ENCODE measurements at regions not wholly inside any gene's neighbourhood (a gene's known extent, or its start where the extent isn't known, plus 50 kb on each side); places are given as distances from the start of the nearest gene placed in this dataset.
A peak's percentile ranks its signal among the peaks of the same experiment; 100 is the strongest.

GRCh38 chr9:673966-674526, 167.5 kb upstream of the DMRT1 start:
- H3K36me3 ChIP-seq (ENCODE audit: control insufficient read depth in 3 of 3, insufficient read depth in 3 of 3, low read length in 3 of 3) = no peaks in the 10 kb centered on the region
- H3K9me3 ChIP-seq (ENCODE audit: control insufficient read depth in 3 of 3, low read length in 3 of 3) = no peaks in the 10 kb centered on the region
- no peak overlapping the region for H3K9ac ChIP-seq (ENCODE audit: low read depth in 1 of 3, low read length in 3 of 3)
- peaks cover 2 to 7% (median 3%) of the 10 kb centered on the region in 3 donors for H3K4me1 ChIP-seq (ENCODE audit: control insufficient read depth in 3 of 3, insufficient read depth in 3 of 3, low read length in 3 of 3)
- H3K27ac ChIP-seq (ENCODE audit: low read depth, low read length) = no peak overlapping the region
- no peaks in the 10 kb centered on the region for H3K27me3 ChIP-seq (ENCODE audit: control insufficient read depth in 3 of 3, insufficient read depth in 3 of 3, low read length in 3 of 3)
- H3K4me3 ChIP-seq (ENCODE audit: low read length in 3 of 3) = no peak overlapping the region

GRCh38 chr9:675697-676370, 165.7 kb upstream of the DMRT1 start:
- Histone ChIP-seq H3K27me3 (ENCODE audit: control insufficient read depth in 3 of 3, insufficient read depth in 3 of 3, low read length in 3 of 3) (no peaks in the 10 kb centered on the region), H3K36me3 (ENCODE audit: control insufficient read depth in 3 of 3, insufficient read depth in 3 of 3, low read length in 3 of 3) (no peaks in the 10 kb centered on the region), H3K27ac (ENCODE audit: low read depth, low read length) (no peak overlapping the region), H3K9ac (ENCODE audit: low read depth in 1 of 3, low read length in 3 of 3) (no peak overlapping the region), H3K9me3 (ENCODE audit: control insufficient read depth in 3 of 3, low read length in 3 of 3) (no peaks in the 10 kb centered on the region), H3K4me1 (ENCODE audit: control insufficient read depth in 3 of 3, insufficient read depth in 3 of 3, low read length in 3 of 3) (peaks cover 2 to 7% (median 3%) of the 10 kb centered on the region in 3 donors), H3K4me3 (ENCODE audit: low read length in 3 of 3) (no peak overlapping the region)

GRCh38 chr9:676780-677438, 164.6 kb upstream of the DMRT1 start:
- peak overlapping the region in 2 of 3 donors; percentile 69 to 80 for H3K9ac ChIP-seq (ENCODE audit: low read depth in 1 of 3, low read length in 3 of 3)
- H3K4me3 ChIP-seq (ENCODE audit: low read length in 3 of 3) = peak overlapping the region; percentile 49 to 77 (median 75)
- H3K9me3 ChIP-seq (ENCODE audit: control insufficient read depth in 3 of 3, low read length in 3 of 3) = no peaks in the 10 kb centered on the region
- no peaks in the 10 kb centered on the region for H3K27me3 ChIP-seq (ENCODE audit: control insufficient read depth in 3 of 3, insufficient read depth in 3 of 3, low read length in 3 of 3)
- H3K4me1 ChIP-seq (ENCODE audit: control insufficient read depth in 3 of 3, insufficient read depth in 3 of 3, low read length in 3 of 3) = peaks cover 2 to 7% (median 3%) of the 10 kb centered on the region in 3 donors
- no peak overlapping the region for H3K27ac ChIP-seq (ENCODE audit: low read depth, low read length)
- no peaks in the 10 kb centered on the region for H3K36me3 ChIP-seq (ENCODE audit: control insufficient read depth in 3 of 3, insufficient read depth in 3 of 3, low read length in 3 of 3)

- peaks cover 2 to 7% (median 3%) of the 10 kb centered on the region in 3 donors for H3K4me1 ChIP-seq (ENCODE audit: control insufficient read depth in 3 of 3, insufficient read depth in 3 of 3, low read length in 3 of 3)
- H3K4me3 ChIP-seq (ENCODE audit: low read length in 3 of 3) = peak overlapping the region; percentile 49 to 77 (median 75)
- peak overlapping the region; percentile 31 for H3K27ac ChIP-seq (ENCODE audit: low read depth, low read length)
- peak overlapping the region; percentile 66 to 80 (median 69) for H3K9ac ChIP-seq (ENCODE audit: low read depth in 1 of 3, low read length in 3 of 3)
- H3K36me3 ChIP-seq (ENCODE audit: control insufficient read depth in 3 of 3, insufficient read depth in 3 of 3, low read length in 3 of 3) = no peaks in the 10 kb centered on the region
- H3K9me3 ChIP-seq (ENCODE audit: control insufficient read depth in 3 of 3, low read length in 3 of 3) = no peaks in the 10 kb centered on the region
- no peaks in the 10 kb centered on the region for H3K27me3 ChIP-seq (ENCODE audit: control insufficient read depth in 3 of 3, insufficient read depth in 3 of 3, low read length in 3 of 3)
Measured at GRCh38 chr9:677461-678097, 163.9 kb upstream of the DMRT1 start.

- Histone ChIP-seq H3K4me3 (ENCODE audit: low read length in 3 of 3) (no peak overlapping the region), H3K9ac (ENCODE audit: low read depth in 1 of 3, low read length in 3 of 3) (no peak overlapping the region), H3K27me3 (ENCODE audit: control insufficient read depth in 3 of 3, insufficient read depth in 3 of 3, low read length in 3 of 3) (no peaks in the 10 kb centered on the region), H3K9me3 (ENCODE audit: control insufficient read depth in 3 of 3, low read length in 3 of 3) (no peaks in the 10 kb centered on the region), H3K27ac (ENCODE audit: low read depth, low read length) (no peak overlapping the region), H3K4me1 (ENCODE audit: control insufficient read depth in 3 of 3, insufficient read depth in 3 of 3, low read length in 3 of 3) (peaks cover 8 to 13% (median 8%) of the 10 kb centered on the region in 3 donors), H3K36me3 (ENCODE audit: control insufficient read depth in 3 of 3, insufficient read depth in 3 of 3, low read length in 3 of 3) (no peaks in the 10 kb centered on the region)
Measured at GRCh38 chr9:678897-679296, 162.6 kb upstream of the DMRT1 start.

- H3K27ac ChIP-seq (ENCODE audit: low read depth, low read length) = no peak overlapping the region
- peaks cover 11 to 18% (median 11%) of the 10 kb centered on the region in 3 donors for H3K4me1 ChIP-seq (ENCODE audit: control insufficient read depth in 3 of 3, insufficient read depth in 3 of 3, low read length in 3 of 3)
- H3K9me3 ChIP-seq (ENCODE audit: control insufficient read depth in 3 of 3, low read length in 3 of 3) = no peaks in the 10 kb centered on the region
- no peaks in the 10 kb centered on the region for H3K27me3 ChIP-seq (ENCODE audit: control insufficient read depth in 3 of 3, insufficient read depth in 3 of 3, low read length in 3 of 3)
- no peak overlapping the region for H3K4me3 ChIP-seq (ENCODE audit: low read length in 3 of 3)
- H3K36me3 ChIP-seq (ENCODE audit: control insufficient read depth in 3 of 3, insufficient read depth in 3 of 3, low read length in 3 of 3) = no peaks in the 10 kb centered on the region
- no peak overlapping the region for H3K9ac ChIP-seq (ENCODE audit: low read depth in 1 of 3, low read length in 3 of 3)
Measured at GRCh38 chr9:679462-679861, 162.0 kb upstream of the DMRT1 start.

- H3K9me3 ChIP-seq (ENCODE audit: control insufficient read depth in 3 of 3, low read length in 3 of 3) = no peaks in the 10 kb centered on the region
- no peak overlapping the region for H3K4me3 ChIP-seq (ENCODE audit: low read length in 3 of 3)
- H3K36me3 ChIP-seq (ENCODE audit: control insufficient read depth in 3 of 3, insufficient read depth in 3 of 3, low read length in 3 of 3) = no peaks in the 10 kb centered on the region
- H3K9ac ChIP-seq (ENCODE audit: low read depth in 1 of 3, low read length in 3 of 3) = no peak overlapping the region
- peaks cover 13 to 22% (median 13%) of the 10 kb centered on the region in 3 donors for H3K4me1 ChIP-seq (ENCODE audit: control insufficient read depth in 3 of 3, insufficient read depth in 3 of 3, low read length in 3 of 3)
- no peak overlapping the region for H3K27ac ChIP-seq (ENCODE audit: low read depth, low read length)
- no peaks in the 10 kb centered on the region for H3K27me3 ChIP-seq (ENCODE audit: control insufficient read depth in 3 of 3, insufficient read depth in 3 of 3, low read length in 3 of 3)
Measured at GRCh38 chr9:680106-680505, 161.4 kb upstream of the DMRT1 start.

- Histone ChIP-seq H3K27ac (ENCODE audit: low read depth, low read length) (no peak overlapping the region), H3K9me3 (ENCODE audit: control insufficient read depth in 3 of 3, low read length in 3 of 3) (no peaks in the 10 kb centered on the region), H3K9ac (ENCODE audit: low read depth in 1 of 3, low read length in 3 of 3) (peak overlapping the region in 1 of 3 donors; percentile 12), H3K36me3 (ENCODE audit: control insufficient read depth in 3 of 3, insufficient read depth in 3 of 3, low read length in 3 of 3) (no peaks in the 10 kb centered on the region), H3K4me1 (ENCODE audit: control insufficient read depth in 3 of 3, insufficient read depth in 3 of 3, low read length in 3 of 3) (peaks cover 21 to 39% (median 28%) of the 10 kb centered on the region in 3 donors), H3K4me3 (ENCODE audit: low read length in 3 of 3) (no peak overlapping the region), H3K27me3 (ENCODE audit: control insufficient read depth in 3 of 3, insufficient read depth in 3 of 3, low read length in 3 of 3) (no peaks in the 10 kb centered on the region)
Measured at GRCh38 chr9:682633-683508, 158.6 kb upstream of the DMRT1 start.

- peaks cover 21 to 40% (median 35%) of the 10 kb centered on the region in 3 donors for H3K4me1 ChIP-seq (ENCODE audit: control insufficient read depth in 3 of 3, insufficient read depth in 3 of 3, low read length in 3 of 3)
- H3K9ac ChIP-seq (ENCODE audit: low read depth in 1 of 3, low read length in 3 of 3) = peak overlapping the region in 2 of 3 donors; percentile 12 to 45
- H3K27ac ChIP-seq (ENCODE audit: low read depth, low read length) = peak overlapping the region; percentile 14
- H3K27me3 ChIP-seq (ENCODE audit: control insufficient read depth in 3 of 3, insufficient read depth in 3 of 3, low read length in 3 of 3) = no peaks in the 10 kb centered on the region
- H3K36me3 ChIP-seq (ENCODE audit: control insufficient read depth in 3 of 3, insufficient read depth in 3 of 3, low read length in 3 of 3) = no peaks in the 10 kb centered on the region
- H3K9me3 ChIP-seq (ENCODE audit: control insufficient read depth in 3 of 3, low read length in 3 of 3) = no peaks in the 10 kb centered on the region
- no peak overlapping the region for H3K4me3 ChIP-seq (ENCODE audit: low read length in 3 of 3)
Measured at GRCh38 chr9:683509-684021, 157.9 kb upstream of the DMRT1 start.
